ENCODE measurements at regions not wholly inside any gene's neighbourhood (a gene's known extent, or its start where the extent isn't known, plus 50 kb on each side); places are given as distances from the start of the nearest gene placed in this dataset.

GRCh38 chr6:112427499-112427898 is 80.4 kb downstream of the RFPL4B start:
- no peak overlapping the region for H3K27ac ChIP-seq
- TF ChIP-seq CTCF (conservative IDR thresholded peaks at IDR 0.05) (no peak), ZFX (IDR thresholded peaks at IDR 0.05) (no peak)

GRCh38 chr6:112428477-112428876 is 81.3 kb downstream of the RFPL4B start:
- H3K27ac ChIP-seq = no peak overlapping the region
- no peak for TF ChIP-seq CTCF (conservative IDR thresholded peaks at IDR 0.05)
- no peak for TF ChIP-seq ZFX (IDR thresholded peaks at IDR 0.05)

GRCh38 chr6:112429226-112429625 is 82.1 kb downstream of the RFPL4B start:
- TF ChIP-seq ZFX (IDR thresholded peaks at IDR 0.05) (no peak), CTCF (conservative IDR thresholded peaks at IDR 0.05) (no peak)
- no peak overlapping the region for H3K27ac ChIP-seq

- no peak overlapping the region for H3K27ac ChIP-seq
- TF ChIP-seq CTCF (conservative IDR thresholded peaks at IDR 0.05) (no peak), ZFX (IDR thresholded peaks at IDR 0.05) (no peak)
Measured at GRCh38 chr6:112431803-112432202, 84.7 kb downstream of the RFPL4B start.

- H3K27ac ChIP-seq = peak overlapping the region; percentile 65; the same call in 1 of the 2 replicates
- TF ChIP-seq CTCF (conservative IDR thresholded peaks at IDR 0.05) (no peak), ZFX (IDR thresholded peaks at IDR 0.05) (no peak)
Measured at GRCh38 chr6:112432853-112433252, 85.7 kb downstream of the RFPL4B start.

GRCh38 chr6:112433457-112433856 is 86.3 kb downstream of the RFPL4B start:
- peak overlapping the region; percentile 65; the same call in 1 of the 2 replicates for H3K27ac ChIP-seq
- TF ChIP-seq ZFX (IDR thresholded peaks at IDR 0.05) (no peak), CTCF (conservative IDR thresholded peaks at IDR 0.05) (no peak)

- TF ChIP-seq ZFX (IDR thresholded peaks at IDR 0.05) = no peak
- no peak for TF ChIP-seq CTCF (conservative IDR thresholded peaks at IDR 0.05)
- no peak overlapping the region for H3K27ac ChIP-seq
Measured at GRCh38 chr6:112434896-112435435, 87.8 kb downstream of the RFPL4B start.

Data from C4-2B (cell line).